H1 (cell line): ENCODE measurements at regions not wholly inside any gene's neighbourhood (a gene's known extent, or its start where the extent isn't known, plus 50 kb on each side); places are given as distances from the start of the nearest gene placed in this dataset.

ENCODE experiments used
- CHD1 ChIP-seq: IDR thresholded peaks from 2 replicates; pipeline ENCODE4 v1.6.1; 2012; ENCODE audit warnings: low read depth, low read length, improper control_type of control experiment
- CHD7 ChIP-seq: fragments of 300-600 bp; sonication (generic); IDR thresholded peaks from 2 replicates; pipeline ENCODE4 v1.7.1; 2012; ENCODE audit warnings: low read length, moderate library complexity, mild to moderate bottlenecking, inconsistent platforms; ENCODE audit not compliant: insufficient replicate concordance
- CTBP2 ChIP-seq: IDR thresholded peaks from 2 replicates; pipeline ENCODE4 v1.7.0; 2011; ENCODE audit warnings: borderline replicate concordance, mild to moderate bottlenecking, moderate library complexity, mixed read lengths, low read length; ENCODE audit not compliant: insufficient read depth, insufficient read length
- GABPA ChIP-seq: IDR thresholded peaks from 2 replicates; pipeline ENCODE4 v1.6.1; 2011; ENCODE audit warnings: mild to moderate bottlenecking, low read length, moderate library complexity, borderline replicate concordance; ENCODE audit not compliant: insufficient read depth
- KDM5A ChIP-seq: fragments of 200-600 bp; IDR thresholded peaks from 2 replicates; pipeline ENCODE4 v1.7.1; 2012; ENCODE audit warnings: mild to moderate bottlenecking, low read length, inconsistent platforms, mixed read lengths
- SP1 ChIP-seq: IDR thresholded peaks from 2 replicates; pipeline ENCODE4 v1.6.1; 2011; ENCODE audit warnings: low read depth, low read length
- TEAD4 ChIP-seq: IDR thresholded peaks from 2 replicates; pipeline ENCODE4 v1.6.1; 2012; ENCODE audit warnings: low read depth, low read length, inconsistent platforms, mixed read lengths

- TF ChIP-seq CHD7, result no peak
- no peak for TF ChIP-seq SP1
- no peak for TF ChIP-seq GABPA
- TF ChIP-seq TEAD4, result no peak
- no peak for TF ChIP-seq KDM5A
- TF ChIP-seq CTBP2, result no peak
- TF ChIP-seq CHD1, result no peak
- TF ChIP-seq, all 59 proteins: peak for 0
Observed at GRCh38 chr6:105940990-105941389, 145.1 kb upstream of the PRDM1 start (continued).
